ENCODE measurements at regions not wholly inside any gene's neighbourhood (a gene's known extent, or its start where the extent isn't known, plus 50 kb on each side); places are given as distances from the start of the nearest gene placed in this dataset.

DNA sequence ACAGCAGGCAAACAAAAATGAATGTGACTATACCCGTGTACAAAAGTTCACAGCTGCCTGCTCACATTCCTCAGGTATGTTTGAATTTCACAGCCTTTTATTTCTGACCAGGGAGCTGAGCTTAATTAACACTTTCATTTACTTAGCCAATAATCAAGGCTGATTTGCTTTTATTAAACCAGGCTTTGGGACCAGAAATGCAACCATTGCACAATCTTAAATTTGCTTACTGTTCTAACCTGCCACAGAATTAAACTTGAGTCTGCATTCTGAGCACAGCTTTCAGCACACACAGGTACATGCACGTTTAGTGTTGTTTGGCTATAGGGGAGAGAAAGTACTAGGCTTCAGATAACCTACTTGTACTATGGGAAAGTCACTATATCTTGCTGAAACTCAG is 372.4 kb upstream of the ATP5MC3 start:
- no peak for ATAC-seq (ENCODE audit: low FRiP score in 2 of 2)
- Histone ChIP-seq H3K4me1 (no peaks in the 10 kb centered on the region), H3K4me3 (no peak overlapping the region), H3K27me3 (no peaks in the 10 kb centered on the region), H3K36me3 (no peaks in the 10 kb centered on the region), H3K9me3 (no peaks in the 10 kb centered on the region), H3K27ac (no peak overlapping the region)
- WGBS, 2 donors: 39 to 48% methylated on average over 2 of the region's 2 CpGs
- TF ChIP-seq EP300 (IDR thresholded peaks at IDR 0.05) (no peak), POLR2A (IDR thresholded peaks at IDR 0.05) (no peak), POLR2AphosphoS5 (IDR thresholded peaks at IDR 0.05) (no peak)
- TF ChIP-seq, protein P1, sequence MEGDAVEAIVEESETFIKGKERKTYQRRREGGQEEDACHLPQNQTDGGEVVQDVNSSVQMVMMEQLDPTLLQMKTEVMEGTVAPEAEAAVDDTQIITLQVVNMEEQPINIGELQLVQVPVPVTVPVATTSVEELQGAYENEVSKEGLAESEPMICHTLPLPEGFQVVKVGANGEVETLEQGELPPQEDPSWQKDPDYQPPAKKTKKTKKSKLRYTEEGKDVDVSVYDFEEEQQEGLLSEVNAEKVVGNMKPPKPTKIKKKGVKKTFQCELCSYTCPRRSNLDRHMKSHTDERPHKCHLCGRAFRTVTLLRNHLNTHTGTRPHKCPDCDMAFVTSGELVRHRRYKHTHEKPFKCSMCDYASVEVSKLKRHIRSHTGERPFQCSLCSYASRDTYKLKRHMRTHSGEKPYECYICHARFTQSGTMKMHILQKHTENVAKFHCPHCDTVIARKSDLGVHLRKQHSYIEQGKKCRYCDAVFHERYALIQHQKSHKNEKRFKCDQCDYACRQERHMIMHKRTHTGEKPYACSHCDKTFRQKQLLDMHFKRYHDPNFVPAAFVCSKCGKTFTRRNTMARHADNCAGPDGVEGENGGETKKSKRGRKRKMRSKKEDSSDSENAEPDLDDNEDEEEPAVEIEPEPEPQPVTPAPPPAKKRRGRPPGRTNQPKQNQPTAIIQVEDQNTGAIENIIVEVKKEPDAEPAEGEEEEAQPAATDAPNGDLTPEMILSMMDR (IDR thresholded peaks at IDR 0.05): no peak
- DNase-seq: no peak

DNA sequence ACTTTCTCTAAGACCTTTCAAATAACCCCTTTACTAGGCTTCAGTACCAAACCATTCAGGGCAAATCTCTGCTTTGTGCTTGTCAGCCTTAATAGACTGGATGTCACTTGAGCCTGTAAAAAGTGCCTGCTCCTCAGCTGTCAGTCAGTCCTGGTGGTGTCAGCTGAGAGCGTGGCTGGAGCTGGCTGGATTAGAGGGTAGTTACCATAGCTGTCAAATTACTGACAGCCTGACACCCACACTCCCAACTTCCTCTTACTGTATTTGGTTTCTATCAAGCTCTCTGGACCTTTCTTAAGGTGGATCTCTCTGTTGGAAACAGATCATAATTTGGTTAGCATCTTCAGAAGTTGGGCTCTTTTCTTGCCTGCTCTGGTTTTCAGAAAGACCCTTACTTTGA is 371.4 kb upstream of the ATP5MC3 start:
- TF ChIP-seq EP300 (IDR thresholded peaks at IDR 0.05) (no peak), POLR2A (IDR thresholded peaks at IDR 0.05) (no peak), POLR2AphosphoS5 (IDR thresholded peaks at IDR 0.05) (no peak)
- TF ChIP-seq, protein P1 (IDR thresholded peaks at IDR 0.05): no peak
- Histone ChIP-seq H3K27me3 (no peaks in the 10 kb centered on the region), H3K9me3 (no peaks in the 10 kb centered on the region), H3K4me3 (no peak overlapping the region), H3K36me3 (no peaks in the 10 kb centered on the region), H3K4me1 (no peaks in the 10 kb centered on the region), H3K27ac (no peak overlapping the region)
- DNase-seq (peak in 1 of 2 donors; percentile 23), ATAC-seq (ENCODE audit: low FRiP score in 2 of 2) (peak in 1 of 2 donors; percentile 57)
- 7% methylated on average over 1 of the region's 1 CpG; no CpG with 5 or more reads in 1 of the 2 donors for WGBS, 2 donors

DNA sequence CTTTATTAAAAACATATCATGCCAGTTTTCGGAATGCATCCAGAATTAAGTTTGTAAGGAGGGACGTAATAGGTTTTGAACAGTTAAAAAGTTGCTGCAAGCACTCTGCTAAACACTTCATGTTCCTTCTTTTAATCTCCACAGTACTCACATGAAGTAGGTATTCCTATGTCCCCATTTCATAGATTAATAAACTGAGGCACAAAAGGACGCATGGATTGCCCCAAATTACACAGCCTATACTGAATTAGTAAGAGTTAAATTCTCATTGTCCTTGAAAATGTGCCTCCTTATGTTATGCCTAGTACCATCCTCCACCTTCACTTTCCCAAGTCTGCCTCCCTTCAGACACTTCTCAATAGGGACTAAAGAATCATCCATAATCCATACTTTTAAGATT is 358.9 kb upstream of the ATP5MC3 start:
- 91 to 93% methylated on average over 3 of the region's 3 CpGs for WGBS, 2 donors
- peaks cover 0 to 3% (median 0%) of the 10 kb centered on the region in 4 donors for H3K9me3 ChIP-seq
- H3K27me3 ChIP-seq: no peaks in the 10 kb centered on the region
- H3K4me1 ChIP-seq: no peaks in the 10 kb centered on the region
- TF ChIP-seq EP300 (IDR thresholded peaks at IDR 0.05): no peak
- TF ChIP-seq, protein P1 (IDR thresholded peaks at IDR 0.05): no peak
- no peak for TF ChIP-seq POLR2AphosphoS5 (IDR thresholded peaks at IDR 0.05)
- TF ChIP-seq POLR2A (IDR thresholded peaks at IDR 0.05): no peak
- ATAC-seq (ENCODE audit: low FRiP score in 2 of 2) (no peak), DNase-seq (no peak)
- no peak overlapping the region for H3K27ac ChIP-seq
- H3K4me3 ChIP-seq: no peak overlapping the region
- no peaks in the 10 kb centered on the region for H3K36me3 ChIP-seq

DNA sequence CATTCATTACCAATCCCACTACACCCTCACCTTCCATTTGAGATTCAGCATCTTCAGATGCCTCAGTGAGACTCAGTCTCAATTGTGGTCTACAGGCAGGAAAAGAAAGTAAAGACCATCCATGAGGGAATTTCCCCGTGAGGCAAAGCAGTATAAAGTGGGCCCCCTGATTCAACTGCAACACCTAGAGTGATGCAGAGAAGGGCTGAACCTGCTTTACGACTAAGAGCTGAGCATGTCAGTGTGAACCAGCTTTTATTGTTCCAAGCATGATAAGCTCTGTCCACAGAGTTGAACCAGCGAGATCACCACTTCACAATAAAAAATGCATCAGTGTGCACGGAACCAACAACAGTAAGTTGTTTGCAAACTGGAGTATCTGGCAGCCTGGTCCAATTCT is 357.6 kb upstream of the ATP5MC3 start:
- Histone ChIP-seq H3K4me3 (no peak overlapping the region), H3K4me1 (no peaks in the 10 kb centered on the region), H3K9me3 (peaks cover 0 to 3% (median 0%) of the 10 kb centered on the region in 4 donors), H3K27me3 (no peaks in the 10 kb centered on the region), H3K27ac (no peak overlapping the region), H3K36me3 (no peaks in the 10 kb centered on the region)
- ATAC-seq (ENCODE audit: low FRiP score in 2 of 2) (no peak), DNase-seq (no peak)
- TF ChIP-seq EP300 (IDR thresholded peaks at IDR 0.05) (no peak), POLR2A (IDR thresholded peaks at IDR 0.05) (no peak), POLR2AphosphoS5 (IDR thresholded peaks at IDR 0.05) (no peak)
- TF ChIP-seq, protein P1 (IDR thresholded peaks at IDR 0.05): no peak
- WGBS, 2 donors: 79 to 90% methylated on average over 4 of the region's 4 CpGs

DNA sequence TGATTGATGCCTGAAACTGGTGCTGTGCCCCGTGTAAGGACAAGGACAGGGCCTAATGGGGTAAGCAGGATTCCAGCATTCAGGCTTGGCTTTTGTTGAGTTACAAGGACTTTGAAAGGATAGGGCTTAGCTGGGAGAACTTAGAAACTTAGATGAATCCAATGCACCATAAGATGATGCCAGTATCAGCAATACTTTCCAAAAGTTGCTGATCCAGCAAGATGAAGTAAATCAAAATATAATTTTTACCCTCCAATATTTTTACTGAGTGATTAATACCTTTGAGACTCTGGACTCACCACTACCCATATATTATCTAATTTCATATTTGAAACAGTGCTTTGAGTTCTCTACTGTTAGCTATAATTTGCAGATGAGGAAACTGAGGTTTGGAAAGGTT is 354.5 kb upstream of the ATP5MC3 start:
- Histone ChIP-seq H3K36me3 (no peaks in the 10 kb centered on the region), H3K9me3 (no peaks in the 10 kb centered on the region), H3K4me3 (no peak overlapping the region), H3K27ac (no peak overlapping the region), H3K27me3 (no peaks in the 10 kb centered on the region), H3K4me1 (no peaks in the 10 kb centered on the region)
- WGBS, 2 donors: 54 to 60% methylated on average over 1 of the region's 1 CpG
- ATAC-seq (ENCODE audit: low FRiP score in 2 of 2) (no peak), DNase-seq (no peak)
- TF ChIP-seq, protein P1 (IDR thresholded peaks at IDR 0.05): no peak
- TF ChIP-seq EP300 (IDR thresholded peaks at IDR 0.05) (no peak), POLR2A (IDR thresholded peaks at IDR 0.05) (no peak), POLR2AphosphoS5 (IDR thresholded peaks at IDR 0.05) (no peak)
